Large intestine (tissue), 3 donors: ENCODE measurements at regions not wholly inside any gene's neighbourhood (a gene's known extent, or its start where the extent isn't known, plus 50 kb on each side); places are given as distances from the start of the nearest gene placed in this dataset.

Experiments
- DNase-seq, 2 donors: peaks; one replicate each; pipeline versions ENCODE4 v3.0.0 to v3.0.0-alpha.2; 2013
- H3K27ac ChIP-seq: one replicate; pipeline ENCODE4 v1.5.1; 2013; ENCODE audit warnings: low read length
- H3K27me3 ChIP-seq: 2 replicates; pipeline ENCODE4 v1.6.1; 2013; ENCODE audit warnings: low read length; ENCODE audit not compliant: control insufficient read depth, insufficient read depth
- H3K36me3 ChIP-seq: 2 replicates; pipeline ENCODE4 v1.6.1; 2013; ENCODE audit warnings: low read length; ENCODE audit not compliant: control insufficient read depth, insufficient read depth
- H3K4me1 ChIP-seq: one replicate; pipeline ENCODE4 v1.6.1; 2013; ENCODE audit warnings: low read length; ENCODE audit not compliant: control insufficient read depth, insufficient read depth
- H3K4me3 ChIP-seq: one replicate; pipeline ENCODE4 v1.5.1; 2013; ENCODE audit warnings: low read length
- H3K9me3 ChIP-seq: one replicate; pipeline ENCODE4 v1.6.1; 2013; ENCODE audit warnings: mild to moderate bottlenecking, low read depth, low read length, moderate library complexity; ENCODE audit not compliant: control insufficient read depth
- WGBS: methylation state at CpG from one replicate; pipeline ENCODE4 v1.1.5; 2013; ENCODE audit warnings: low lambda C conversion rate; ENCODE audit not compliant: insufficient coverage; 5-methylcytosine and 5-hydroxymethylcytosine counted together

GRCh38 chr12:34354239-34355200, 332.2 kb downstream of the ALG10 start:
- Histone ChIP-seq H3K4me3 (no peak overlapping the region), H3K9me3 (peaks cover 100% of the 10 kb centered on the region), H3K27me3 (no peaks in the 10 kb centered on the region), H3K4me1 (no peaks in the 10 kb centered on the region), H3K36me3 (no peaks in the 10 kb centered on the region), H3K27ac (no peak overlapping the region)
- no peak for DNase-seq
- WGBS = no CpG with 5 or more reads among the region's 55 CpGs

GRCh38 chr12:34356233-34356987, 334.1 kb downstream of the ALG10 start:
- H3K27me3 ChIP-seq = no peaks in the 10 kb centered on the region
- no CpG with 5 or more reads among the region's 39 CpGs for WGBS
- no peak overlapping the region for H3K4me3 ChIP-seq
- no peaks in the 10 kb centered on the region for H3K36me3 ChIP-seq
- H3K27ac ChIP-seq = no peak overlapping the region
- no peak for DNase-seq
- H3K9me3 ChIP-seq = peaks cover 99% of the 10 kb centered on the region
- no peaks in the 10 kb centered on the region for H3K4me1 ChIP-seq

- no peak for DNase-seq
- H3K4me1 ChIP-seq = no peaks in the 10 kb centered on the region
Measured at GRCh38 chr12:34357791-34358190, 335.5 kb downstream of the ALG10 start.

GRCh38 chr12:34358198-34358597, 335.9 kb downstream of the ALG10 start:
- Histone ChIP-seq H3K9me3 (peaks cover 99% of the 10 kb centered on the region), H3K4me3 (no peak overlapping the region), H3K36me3 (no peaks in the 10 kb centered on the region), H3K27ac (no peak overlapping the region), H3K4me1 (no peaks in the 10 kb centered on the region), H3K27me3 (no peaks in the 10 kb centered on the region)
- WGBS = no CpG with 5 or more reads among the region's 18 CpGs
- DNase-seq = no peak

More at GRCh38 chr12:34357791-34358190, 335.5 kb downstream of the ALG10 start:
- H3K9me3 ChIP-seq = peaks cover 99% of the 10 kb centered on the region
- H3K27ac ChIP-seq = no peak overlapping the region
- H3K4me3 ChIP-seq = no peak overlapping the region
- WGBS = no CpG with 5 or more reads among the region's 20 CpGs
- H3K36me3 ChIP-seq = no peaks in the 10 kb centered on the region
- H3K27me3 ChIP-seq = no peaks in the 10 kb centered on the region

GRCh38 chr12:34361721-34362316, 339.5 kb downstream of the ALG10 start:
- Histone ChIP-seq H3K27me3 (no peaks in the 10 kb centered on the region), H3K4me3 (no peak overlapping the region), H3K4me1 (no peaks in the 10 kb centered on the region), H3K27ac (no peak overlapping the region), H3K9me3 (peaks cover 99% of the 10 kb centered on the region), H3K36me3 (no peaks in the 10 kb centered on the region)
- no peak for DNase-seq
- no CpG with 5 or more reads among the region's 30 CpGs for WGBS

GRCh38 chr12:34363050-34363673, 340.9 kb downstream of the ALG10 start:
- no peak overlapping the region for H3K4me3 ChIP-seq
- no peak for DNase-seq
- H3K27me3 ChIP-seq = no peaks in the 10 kb centered on the region
- H3K9me3 ChIP-seq = peaks cover 99% of the 10 kb centered on the region
- H3K36me3 ChIP-seq = no peaks in the 10 kb centered on the region
- H3K27ac ChIP-seq = no peak overlapping the region
- no peaks in the 10 kb centered on the region for H3K4me1 ChIP-seq
- no CpG with 5 or more reads among the region's 39 CpGs for WGBS

- H3K4me3 ChIP-seq = no peak overlapping the region
- no peaks in the 10 kb centered on the region for H3K36me3 ChIP-seq
- no peak overlapping the region for H3K27ac ChIP-seq
- no peaks in the 10 kb centered on the region for H3K27me3 ChIP-seq
- no peaks in the 10 kb centered on the region for H3K4me1 ChIP-seq
- no CpG with 5 or more reads among the region's 15 CpGs for WGBS
- H3K9me3 ChIP-seq = peaks cover 99% of the 10 kb centered on the region
- no peak for DNase-seq
Measured at GRCh38 chr12:34368079-34368478, 345.8 kb downstream of the ALG10 start.

GRCh38 chr12:34371050-34371449, 348.8 kb downstream of the ALG10 start:
- WGBS = no CpG with 5 or more reads among the region's 17 CpGs

GRCh38 chr12:34372003-34372402, 349.7 kb downstream of the ALG10 start:
- no peaks in the 10 kb centered on the region for H3K36me3 ChIP-seq
- peaks cover 93% of the 10 kb centered on the region for H3K9me3 ChIP-seq
- no peak overlapping the region for H3K27ac ChIP-seq
- DNase-seq = no peak
- H3K4me1 ChIP-seq = no peaks in the 10 kb centered on the region
- no peak overlapping the region for H3K4me3 ChIP-seq
- WGBS = no CpG with 5 or more reads among the region's 21 CpGs
- no peaks in the 10 kb centered on the region for H3K27me3 ChIP-seq

More at GRCh38 chr12:34371050-34371449, 348.8 kb downstream of the ALG10 start:
- Histone ChIP-seq H3K4me1 (no peaks in the 10 kb centered on the region), H3K9me3 (peaks cover 93% of the 10 kb centered on the region), H3K4me3 (no peak overlapping the region), H3K27me3 (no peaks in the 10 kb centered on the region), H3K27ac (no peak overlapping the region), H3K36me3 (no peaks in the 10 kb centered on the region)
- no peak for DNase-seq

GRCh38 chr12:34373926-34374325, 351.6 kb downstream of the ALG10 start:
- H3K27me3 ChIP-seq = no peaks in the 10 kb centered on the region
- no peaks in the 10 kb centered on the region for H3K36me3 ChIP-seq
- peaks cover 88% of the 10 kb centered on the region for H3K9me3 ChIP-seq
- no peak overlapping the region for H3K27ac ChIP-seq
- H3K4me1 ChIP-seq = no peaks in the 10 kb centered on the region
- no peak for DNase-seq
- H3K4me3 ChIP-seq = no peak overlapping the region
- no CpG with 5 or more reads among the region's 25 CpGs for WGBS
